A673 (cell line): ENCODE measurements at regions not wholly inside any gene's neighbourhood (a gene's known extent, or its start where the extent isn't known, plus 50 kb on each side); places are given as distances from the start of the nearest gene placed in this dataset.

ENCODE experiments used
- BruUV-seq: library from RNA; stranded (reverse); fragments of 400-500 nt; replicated peaks from 2 replicates; lab custom pipeline; 2021; lab: Mats Ljungman, UMichigan
- CTCF ChIA-PET: fragments of 300-600 bp; sonication (Branson Sonifier 250); formaldehyde crosslinking; loops from one replicate; lab custom pipeline; 2022; ENCODE audit warnings: antibody characterized with exemption; lab: Charles Lee
- POLR2A ChIA-PET: fragments of 300-600 bp; sonication (Branson Sonifier 250); formaldehyde crosslinking; loops from one replicate; lab custom pipeline; 2022; ENCODE audit warnings: antibody characterized with exemption; ENCODE audit not compliant: low non-redundant PET; lab: Charles Lee
- DNase-seq: peaks from one replicate; pipeline ENCODE4 v3.0.0-alpha.2; 2015; ENCODE audit warnings: low spot score
- H3K27ac ChIP-seq: fragments of 200-600 bp; sonication (generic); 2 replicates; pipeline ENCODE4 v1.5.1; 2016; ENCODE audit warnings: mixed run types, low read depth, mild to moderate bottlenecking, mixed read lengths, antibody characterized with exemption, low read length; ENCODE audit not compliant: poor library complexity, severe bottlenecking
- H3K27me3 ChIP-seq: fragments of 200-600 bp; sonication (generic); replicated peaks from 2 replicates; pipeline ENCODE4 v1.6.1; 2017; ENCODE audit warnings: mixed run types, low read depth, mild to moderate bottlenecking, mixed read lengths, antibody characterized with exemption, low read length; ENCODE audit not compliant: insufficient read depth, poor library complexity
- H3K36me3 ChIP-seq: fragments of 200-600 bp; sonication (generic); 2 replicates; pipeline ENCODE4 v1.6.1; 2016; ENCODE audit warnings: mixed run types, mild to moderate bottlenecking, mixed read lengths, antibody characterized with exemption, low read length; ENCODE audit not compliant: insufficient read depth, poor library complexity, severe bottlenecking
- H3K4me1 ChIP-seq: fragments of 200-600 bp; sonication (generic); 2 replicates; pipeline ENCODE4 v1.6.1; 2017; ENCODE audit warnings: mixed run types, mild to moderate bottlenecking, mixed read lengths, antibody characterized with exemption, low read length; ENCODE audit not compliant: insufficient read depth, poor library complexity, severe bottlenecking
- H3K4me3 ChIP-seq: fragments of 200-600 bp; sonication (generic); 2 replicates; pipeline ENCODE4 v1.5.1; 2016; ENCODE audit warnings: low read depth, mixed run types, mild to moderate bottlenecking, mixed read lengths, low read length; ENCODE audit not compliant: poor library complexity, severe bottlenecking
- H3K9me3 ChIP-seq: fragments of 200-600 bp; sonication (generic); 2 replicates; pipeline ENCODE4 v1.6.1; 2016; ENCODE audit warnings: mixed run types, low read depth, mild to moderate bottlenecking, mixed read lengths, antibody characterized with exemption, low read length; ENCODE audit not compliant: poor library complexity, severe bottlenecking
- EZH2 ChIP-seq: fragments of 200-600 bp; sonication (generic); IDR thresholded peaks from 2 replicates; pipeline ENCODE4 v1.6.1; 2017; ENCODE audit warnings: borderline replicate concordance, low read depth, mild to moderate bottlenecking, mixed read lengths, antibody characterized with exemption, low read length; ENCODE audit not compliant: poor library complexity, severe bottlenecking
- intact Hi-C: fragments of 100-400 bp; cut with micrococcal nuclease; formaldehyde crosslinking; loops from one replicate; pipeline ENCODE4 v1.10.0; 2022; ENCODE audit not compliant: unreplicated experiment
- TF ChIP-seq, protein P1 (sequence below): fragments of 300-800, 200-600 bp; sonication (generic); conservative IDR thresholded peaks from 2 replicates; pipeline ENCODE4 v1.5.1; 2017; ENCODE audit warnings: low read depth, mild to moderate bottlenecking, antibody characterized with exemption, low read length, moderate library complexity, mixed read lengths

DNA sequence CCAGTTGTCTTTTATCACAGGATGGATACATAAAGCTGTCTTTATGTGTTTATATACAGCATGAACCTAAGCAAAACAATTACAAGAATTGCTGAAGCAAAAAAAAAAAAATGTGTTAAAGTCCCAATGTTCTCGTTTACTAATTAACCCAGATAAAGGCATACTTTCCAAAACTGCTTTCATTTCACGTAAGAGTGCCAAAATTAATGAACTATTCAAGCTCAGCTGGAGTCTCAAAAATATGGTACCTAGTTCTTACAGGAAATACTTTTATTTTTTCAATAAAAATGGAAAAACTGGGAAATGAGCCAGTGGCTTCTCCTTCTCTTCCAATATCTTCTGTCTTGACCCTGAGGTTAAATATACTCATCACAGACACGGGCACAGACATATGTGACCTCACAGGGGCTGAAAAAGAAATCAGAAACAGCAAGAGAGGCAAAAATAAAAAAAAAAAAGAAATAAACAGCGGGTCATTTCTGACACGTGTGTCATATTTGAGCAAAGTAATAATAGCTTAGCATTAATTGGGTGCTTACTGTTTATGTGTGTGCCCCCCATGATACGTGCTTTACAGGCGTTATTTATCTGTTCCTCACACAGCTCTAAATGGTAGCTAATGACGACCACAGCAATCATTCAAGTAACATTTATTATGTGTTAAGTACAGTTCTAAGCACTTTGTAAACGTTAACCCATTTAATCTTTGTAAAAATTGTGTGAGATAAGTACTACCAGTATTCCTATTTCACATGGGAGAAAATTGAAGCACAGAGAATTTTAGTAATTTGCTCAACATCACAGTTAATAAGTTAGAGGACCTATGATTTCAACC, 158.0 kb upstream of the MMADHC start:
- H3K36me3 ChIP-seq: no peaks in the 10 kb centered on the region
- H3K27ac ChIP-seq: no peak overlapping the region
- TF ChIP-seq EZH2: no peak
- TF ChIP-seq, protein P1, sequence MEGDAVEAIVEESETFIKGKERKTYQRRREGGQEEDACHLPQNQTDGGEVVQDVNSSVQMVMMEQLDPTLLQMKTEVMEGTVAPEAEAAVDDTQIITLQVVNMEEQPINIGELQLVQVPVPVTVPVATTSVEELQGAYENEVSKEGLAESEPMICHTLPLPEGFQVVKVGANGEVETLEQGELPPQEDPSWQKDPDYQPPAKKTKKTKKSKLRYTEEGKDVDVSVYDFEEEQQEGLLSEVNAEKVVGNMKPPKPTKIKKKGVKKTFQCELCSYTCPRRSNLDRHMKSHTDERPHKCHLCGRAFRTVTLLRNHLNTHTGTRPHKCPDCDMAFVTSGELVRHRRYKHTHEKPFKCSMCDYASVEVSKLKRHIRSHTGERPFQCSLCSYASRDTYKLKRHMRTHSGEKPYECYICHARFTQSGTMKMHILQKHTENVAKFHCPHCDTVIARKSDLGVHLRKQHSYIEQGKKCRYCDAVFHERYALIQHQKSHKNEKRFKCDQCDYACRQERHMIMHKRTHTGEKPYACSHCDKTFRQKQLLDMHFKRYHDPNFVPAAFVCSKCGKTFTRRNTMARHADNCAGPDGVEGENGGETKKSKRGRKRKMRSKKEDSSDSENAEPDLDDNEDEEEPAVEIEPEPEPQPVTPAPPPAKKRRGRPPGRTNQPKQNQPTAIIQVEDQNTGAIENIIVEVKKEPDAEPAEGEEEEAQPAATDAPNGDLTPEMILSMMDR: no peak
- no peak for DNase-seq
- no TSS peak for BruUV-seq
- intact Hi-C loops: no loop called here
- POLR2A ChIA-PET: interaction anchor here (0.7 kb wide), 1 partner anchor 12 kb away, joined by 4 read pairs; no protein-coding TSS in a partner anchor
- peaks cover 35% of the 10 kb centered on the region for H3K4me1 ChIP-seq
- CTCF ChIA-PET: interaction anchor here (0.7 kb wide), 1 partner anchor 56 kb away, joined by 3 read pairs; no protein-coding TSS in a partner anchor
- H3K9me3 ChIP-seq: no peaks in the 10 kb centered on the region
- no peaks in the 10 kb centered on the region for H3K27me3 ChIP-seq
- no peak overlapping the region for H3K4me3 ChIP-seq

DNA sequence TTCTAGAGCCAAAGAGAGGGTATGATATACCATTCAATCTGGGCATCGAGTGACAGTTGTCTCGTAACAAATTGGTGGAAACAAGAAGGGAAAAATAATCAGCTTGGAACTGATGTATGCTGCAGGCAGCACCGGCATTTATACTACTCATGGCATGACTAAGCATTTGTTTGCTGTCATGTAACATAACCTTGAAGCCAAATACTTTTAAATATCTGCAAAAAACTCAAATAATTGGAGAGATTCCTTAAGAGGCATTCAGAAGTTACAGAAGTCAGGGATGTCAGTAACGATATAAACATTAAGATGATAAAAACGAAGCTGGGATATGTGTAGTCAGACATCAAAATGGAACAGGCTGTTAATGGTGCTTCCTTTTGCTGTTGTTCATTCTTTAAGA, 157.3 kb upstream of the MMADHC start:
- no peak overlapping the region for H3K4me3 ChIP-seq
- no TSS peak for BruUV-seq
- no peak for TF ChIP-seq EZH2
- TF ChIP-seq, protein P1: no peak
- no peaks in the 10 kb centered on the region for H3K36me3 ChIP-seq
- H3K27ac ChIP-seq: no peak overlapping the region
- CTCF ChIA-PET: no interaction called here
- no peaks in the 10 kb centered on the region for H3K27me3 ChIP-seq
- intact Hi-C loops: no loop called here
- POLR2A ChIA-PET: no interaction called here
- H3K9me3 ChIP-seq: no peaks in the 10 kb centered on the region
- no peak for DNase-seq
- peaks cover 37% of the 10 kb centered on the region for H3K4me1 ChIP-seq

DNA sequence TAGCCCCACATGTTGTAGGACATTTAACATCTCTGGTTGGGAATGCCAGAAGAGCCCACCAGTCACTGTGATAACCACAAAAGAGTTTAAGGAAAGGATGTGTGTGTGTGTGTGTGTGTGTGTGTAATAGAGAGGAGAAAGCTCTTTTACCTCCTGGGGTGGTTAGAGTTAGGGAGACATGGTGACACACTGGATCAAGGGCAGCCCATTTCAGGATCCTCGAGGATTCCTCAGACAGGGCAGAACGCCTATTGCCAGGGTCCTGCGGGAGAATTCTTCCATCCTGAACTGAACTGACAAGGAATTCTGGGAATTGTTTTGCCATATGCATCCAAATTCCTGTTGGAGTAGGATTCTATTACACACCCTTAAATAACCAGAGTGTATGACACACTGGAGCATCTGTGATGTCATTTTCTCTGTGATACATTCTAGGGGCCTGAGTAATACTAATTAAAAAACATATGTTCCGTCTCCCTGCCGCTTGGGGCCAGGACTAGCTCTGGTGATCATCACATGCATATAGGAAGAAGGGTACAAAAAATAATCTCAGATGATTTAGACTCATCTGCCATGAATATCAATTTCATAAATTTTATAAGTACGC, 156.4 kb upstream of the MMADHC start:
- H3K36me3 ChIP-seq: no peaks in the 10 kb centered on the region
- intact Hi-C loops: no loop called here
- no peaks in the 10 kb centered on the region for H3K27me3 ChIP-seq
- peaks cover 47% of the 10 kb centered on the region for H3K4me1 ChIP-seq
- TF ChIP-seq, protein P1: no peak
- TF ChIP-seq EZH2: no peak
- DNase-seq: peak; percentile 54
- no TSS peak for BruUV-seq
- CTCF ChIA-PET: no interaction called here
- H3K9me3 ChIP-seq: no peaks in the 10 kb centered on the region
- no peak overlapping the region for H3K27ac ChIP-seq
- H3K4me3 ChIP-seq: no peak overlapping the region
- POLR2A ChIA-PET: no interaction called here
